ENCODE measurements at regions not wholly inside any gene's neighbourhood (a gene's known extent, or its start where the extent isn't known, plus 50 kb on each side); places are given as distances from the start of the nearest gene placed in this dataset.

DNA sequence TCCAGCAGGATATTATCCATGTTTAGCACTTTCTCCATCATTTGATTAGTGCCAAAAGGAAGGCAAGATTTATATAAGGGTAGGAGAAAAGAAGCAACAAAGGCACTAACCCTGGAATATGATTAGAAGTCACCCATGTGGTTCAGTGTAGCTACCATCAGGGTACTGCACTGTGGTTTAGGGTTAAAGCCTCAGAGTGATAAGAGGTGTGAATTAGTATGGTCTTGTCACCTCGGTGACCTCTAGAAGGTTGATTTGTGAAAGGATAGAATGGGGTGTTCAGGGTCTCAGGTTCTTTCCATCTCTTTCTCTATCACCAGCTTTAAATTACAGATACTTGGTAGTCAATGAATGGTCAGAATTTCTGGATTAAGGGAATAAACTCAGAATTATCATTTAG is 103.0 kb upstream of the TMTC2 start:
- Mint-ChIP-seq H3K9me3 (peaks cover 18% of the 10 kb centered on the region), H3K4me1 (no peaks in the 10 kb centered on the region), H3K36me3 (ENCODE audit: low read depth) (no peaks in the 10 kb centered on the region), H3K27ac (no peak overlapping the region), H3K27me3 (ENCODE audit: insufficient read depth, low read depth, poor library complexity) (no peaks in the 10 kb centered on the region), H3K4me3 (no peak overlapping the region)
- Histone ChIP-seq H3K4me3 (no peak overlapping the region), H3K4me2 (no peak overlapping the region), H3K9me2 (ENCODE audit: insufficient read depth) (peaks cover 2% of the 10 kb centered on the region; the same call in 1 of the 2 replicates), H4K20me1 (replicated peaks; ENCODE audit: insufficient read depth) (no peaks in the 10 kb centered on the region), H3K36me3 (ENCODE audit: insufficient read depth) (no peaks in the 10 kb centered on the region), H3F3A (replicated peaks; ENCODE audit: low read depth) (no peaks in the 10 kb centered on the region), H3K27me3 (ENCODE audit: insufficient read depth) (no peaks in the 10 kb centered on the region), H3K79me2 (replicated peaks; ENCODE audit: insufficient read depth) (no peaks in the 10 kb centered on the region), H3K27ac (ENCODE audit: low read depth) (no peak overlapping the region), H3K4me1 (ENCODE audit: insufficient read depth) (no peaks in the 10 kb centered on the region), H2AFZ (no peak overlapping the region; the same call in 1 of the 2 replicates)
- TF ChIP-seq STAT1 (IDR thresholded peaks at IDR 0.05; ENCODE audit: unreplicated experiment), result no peak
- TF ChIP-seq, protein P1, sequence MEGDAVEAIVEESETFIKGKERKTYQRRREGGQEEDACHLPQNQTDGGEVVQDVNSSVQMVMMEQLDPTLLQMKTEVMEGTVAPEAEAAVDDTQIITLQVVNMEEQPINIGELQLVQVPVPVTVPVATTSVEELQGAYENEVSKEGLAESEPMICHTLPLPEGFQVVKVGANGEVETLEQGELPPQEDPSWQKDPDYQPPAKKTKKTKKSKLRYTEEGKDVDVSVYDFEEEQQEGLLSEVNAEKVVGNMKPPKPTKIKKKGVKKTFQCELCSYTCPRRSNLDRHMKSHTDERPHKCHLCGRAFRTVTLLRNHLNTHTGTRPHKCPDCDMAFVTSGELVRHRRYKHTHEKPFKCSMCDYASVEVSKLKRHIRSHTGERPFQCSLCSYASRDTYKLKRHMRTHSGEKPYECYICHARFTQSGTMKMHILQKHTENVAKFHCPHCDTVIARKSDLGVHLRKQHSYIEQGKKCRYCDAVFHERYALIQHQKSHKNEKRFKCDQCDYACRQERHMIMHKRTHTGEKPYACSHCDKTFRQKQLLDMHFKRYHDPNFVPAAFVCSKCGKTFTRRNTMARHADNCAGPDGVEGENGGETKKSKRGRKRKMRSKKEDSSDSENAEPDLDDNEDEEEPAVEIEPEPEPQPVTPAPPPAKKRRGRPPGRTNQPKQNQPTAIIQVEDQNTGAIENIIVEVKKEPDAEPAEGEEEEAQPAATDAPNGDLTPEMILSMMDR (conservative IDR thresholded peaks at IDR 0.05; ENCODE audit: low read depth in 2 of 2), result no peak
- ATAC-seq, result no peak
- DNase-seq (ENCODE audit: low spot score), result no peak

DNA sequence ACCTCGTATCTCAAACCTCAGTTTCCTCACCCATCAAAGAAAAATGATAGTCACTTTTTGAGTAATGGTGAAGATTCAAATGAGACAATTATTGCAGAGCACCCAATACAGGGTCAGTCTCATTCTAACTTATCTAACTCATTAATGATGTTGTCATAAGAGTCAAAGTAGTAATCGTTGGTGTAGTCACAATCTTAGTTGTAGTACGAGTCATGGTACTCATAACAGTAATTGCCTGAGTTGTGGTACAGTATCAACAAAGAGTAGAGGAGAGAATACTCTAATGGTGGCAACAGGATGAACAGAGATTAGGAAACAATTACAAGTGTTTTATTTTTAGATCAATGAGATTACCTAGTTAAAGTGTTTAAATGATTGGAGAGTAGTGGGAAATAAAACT is 93.6 kb upstream of the TMTC2 start:
- DNase-seq (ENCODE audit: low spot score), result no peak
- Mint-ChIP-seq H3K9me3 (peaks cover 17% of the 10 kb centered on the region), H3K27ac (no peak overlapping the region), H3K27me3 (ENCODE audit: insufficient read depth, low read depth, poor library complexity) (no peaks in the 10 kb centered on the region), H3K4me1 (peaks cover 4% of the 10 kb centered on the region; the same call in 1 of the 3 replicates), H3K36me3 (ENCODE audit: low read depth) (no peaks in the 10 kb centered on the region; the same call in 2 of the 3 replicates), H3K4me3 (no peak overlapping the region)
- Histone ChIP-seq H3K79me2 (replicated peaks; ENCODE audit: insufficient read depth) (no peaks in the 10 kb centered on the region), H4K20me1 (replicated peaks; ENCODE audit: insufficient read depth) (no peaks in the 10 kb centered on the region), H3K4me3 (no peak overlapping the region), H3K27me3 (ENCODE audit: insufficient read depth) (no peaks in the 10 kb centered on the region), H3K4me1 (ENCODE audit: insufficient read depth) (no peaks in the 10 kb centered on the region), H3K36me3 (ENCODE audit: insufficient read depth) (no peaks in the 10 kb centered on the region), H3K4me2 (no peak overlapping the region), H3K27ac (ENCODE audit: low read depth) (no peak overlapping the region), H2AFZ (no peak overlapping the region), H3K9me2 (ENCODE audit: insufficient read depth) (peaks cover 6% of the 10 kb centered on the region), H3F3A (replicated peaks; ENCODE audit: low read depth) (no peaks in the 10 kb centered on the region)
- ATAC-seq, result no peak
- TF ChIP-seq ZNF114 (CRISPR knock-in tag; IDR thresholded peaks at IDR 0.05) (no peak), JUNB (IDR thresholded peaks at IDR 0.05; ENCODE audit: unreplicated experiment) (no peak), POLR2AphosphoS5 (IDR thresholded peaks at IDR 0.05; ENCODE audit: low read depth) (no peak), ZNF331 (CRISPR knock-in tag; IDR thresholded peaks at IDR 0.05; ENCODE audit: low read depth) (no peak), CREB1 (CRISPR knock-in tag; IDR thresholded peaks at IDR 0.05; ENCODE audit: low read depth) (no peak), EZH2phosphoT487 (IDR thresholded peaks at IDR 0.05; ENCODE audit: unreplicated experiment) (no peak), STAT1 (IDR thresholded peaks at IDR 0.05; ENCODE audit: unreplicated experiment) (no peak)
- TF ChIP-seq, protein P2, sequence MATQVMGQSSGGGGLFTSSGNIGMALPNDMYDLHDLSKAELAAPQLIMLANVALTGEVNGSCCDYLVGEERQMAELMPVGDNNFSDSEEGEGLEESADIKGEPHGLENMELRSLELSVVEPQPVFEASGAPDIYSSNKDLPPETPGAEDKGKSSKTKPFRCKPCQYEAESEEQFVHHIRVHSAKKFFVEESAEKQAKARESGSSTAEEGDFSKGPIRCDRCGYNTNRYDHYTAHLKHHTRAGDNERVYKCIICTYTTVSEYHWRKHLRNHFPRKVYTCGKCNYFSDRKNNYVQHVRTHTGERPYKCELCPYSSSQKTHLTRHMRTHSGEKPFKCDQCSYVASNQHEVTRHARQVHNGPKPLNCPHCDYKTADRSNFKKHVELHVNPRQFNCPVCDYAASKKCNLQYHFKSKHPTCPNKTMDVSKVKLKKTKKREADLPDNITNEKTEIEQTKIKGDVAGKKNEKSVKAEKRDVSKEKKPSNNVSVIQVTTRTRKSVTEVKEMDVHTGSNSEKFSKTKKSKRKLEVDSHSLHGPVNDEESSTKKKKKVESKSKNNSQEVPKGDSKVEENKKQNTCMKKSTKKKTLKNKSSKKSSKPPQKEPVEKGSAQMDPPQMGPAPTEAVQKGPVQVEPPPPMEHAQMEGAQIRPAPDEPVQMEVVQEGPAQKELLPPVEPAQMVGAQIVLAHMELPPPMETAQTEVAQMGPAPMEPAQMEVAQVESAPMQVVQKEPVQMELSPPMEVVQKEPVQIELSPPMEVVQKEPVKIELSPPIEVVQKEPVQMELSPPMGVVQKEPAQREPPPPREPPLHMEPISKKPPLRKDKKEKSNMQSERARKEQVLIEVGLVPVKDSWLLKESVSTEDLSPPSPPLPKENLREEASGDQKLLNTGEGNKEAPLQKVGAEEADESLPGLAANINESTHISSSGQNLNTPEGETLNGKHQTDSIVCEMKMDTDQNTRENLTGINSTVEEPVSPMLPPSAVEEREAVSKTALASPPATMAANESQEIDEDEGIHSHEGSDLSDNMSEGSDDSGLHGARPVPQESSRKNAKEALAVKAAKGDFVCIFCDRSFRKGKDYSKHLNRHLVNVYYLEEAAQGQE (IDR thresholded peaks at IDR 0.05; ENCODE audit: unreplicated experiment), result no peak
- TF ChIP-seq, protein P1 (conservative IDR thresholded peaks at IDR 0.05; ENCODE audit: low read depth in 2 of 2), result no peak
